IMR-90 (cell line): ENCODE measurements at regions not wholly inside any gene's neighbourhood (a gene's known extent, or its start where the extent isn't known, plus 50 kb on each side); places are given as distances from the start of the nearest gene placed in this dataset.

Experiments used
- ATAC-seq: fragments of 200-7000 bp; cut with Tn5 transposase; 2 replicates; pipeline ENCODE4 v1.9.1; 2020; ENCODE audit warnings: low read depth, mild to moderate bottlenecking, moderate library complexity
- BruUV-seq: library from RNA; stranded (reverse); fragments of 400-500 nt; replicated peaks from 2 replicates; lab custom pipeline; 2021; lab: Mats Ljungman, UMichigan
- CTCF ChIA-PET: fragments of 300-600 bp; formaldehyde crosslinking; extraction: SDS; loops from one replicate; lab custom pipeline; 2021; ENCODE audit warnings: antibody characterized with exemption; lab: Yijun Ruan, JAX
- POLR2A ChIA-PET: fragments of 300-600 bp; sonication (Branson Sonifier 250); formaldehyde crosslinking; loops from one replicate; lab custom pipeline; 2022; ENCODE audit warnings: antibody characterized with exemption; ENCODE audit not compliant: unreplicated experiment; lab: Charles Lee
- DNase-seq: peaks from one replicate; pipeline ENCODE4 v3.0.0; 2013
- H2AFZ ChIP-seq: replicated peaks from 2 replicates; pipeline ENCODE3; 2013; ENCODE audit warnings: low read length, mild to moderate bottlenecking; ENCODE audit not compliant: poor library complexity
- H2AK5ac ChIP-seq: 2 replicates; pipeline ENCODE4 v1.6.1; 2013; ENCODE audit warnings: low read depth, low read length, inconsistent platforms
- H2AK9ac ChIP-seq: replicated peaks from 2 replicates; pipeline ENCODE3; 2013; ENCODE audit warnings: mild to moderate bottlenecking, low read depth, low read length, moderate library complexity; ENCODE audit not compliant: poor library complexity
- H2BK120ac ChIP-seq: 2 replicates; pipeline ENCODE4 v1.6.1; 2013; ENCODE audit warnings: low read depth, low read length, inconsistent platforms
- H2BK15ac ChIP-seq: 3 replicates; pipeline ENCODE4 v1.6.1; 2013; ENCODE audit warnings: low read depth, low read length, inconsistent platforms
- H2BK20ac ChIP-seq: 2 replicates; pipeline ENCODE4 v1.6.1; 2013; ENCODE audit warnings: low read depth, mild to moderate bottlenecking, inconsistent platforms, low read length, moderate library complexity
- H2BK5ac ChIP-seq: 2 replicates; pipeline ENCODE4 v1.6.1; 2013; ENCODE audit warnings: mild to moderate bottlenecking, low read depth, low read length, inconsistent platforms; ENCODE audit not compliant: poor library complexity, severe bottlenecking
- H3K14ac ChIP-seq: replicated peaks from 2 replicates; pipeline ENCODE4 v1.6.1; 2013; ENCODE audit warnings: low read depth, low read length, inconsistent platforms
- H3K18ac ChIP-seq: 2 replicates; pipeline ENCODE4 v1.6.1; 2013; ENCODE audit warnings: low read depth, low read length, control low read depth
- H3K23ac ChIP-seq: 2 replicates; pipeline ENCODE4 v1.6.1; 2013; ENCODE audit warnings: low read depth, low read length, inconsistent platforms
- H3K27ac ChIP-seq: 2 replicates; pipeline ENCODE4 v1.5.1; 2013; ENCODE audit warnings: mild to moderate bottlenecking, control low read depth, low read length; ENCODE audit not compliant: insufficient read depth
- H3K27me3 ChIP-seq: 2 replicates; pipeline ENCODE4 v1.6.1; 2013; ENCODE audit warnings: low read length; ENCODE audit not compliant: control insufficient read depth, insufficient read depth
- H3K36me3 ChIP-seq: 2 replicates; pipeline ENCODE4 v1.6.1; 2013; ENCODE audit warnings: low read length, mixed read lengths; ENCODE audit not compliant: control insufficient read depth, insufficient read depth
- H3K4ac ChIP-seq: 2 replicates; pipeline ENCODE4 v1.6.1; 2013; ENCODE audit warnings: low read depth, low read length, inconsistent platforms
- H3K4me1 ChIP-seq: 2 replicates; pipeline ENCODE4 v1.6.1; 2013; ENCODE audit warnings: low read length, mixed read lengths; ENCODE audit not compliant: control insufficient read depth, insufficient read depth
- H3K4me2 ChIP-seq: 2 replicates; pipeline ENCODE4 v1.6.1; 2013; ENCODE audit warnings: low read depth, mild to moderate bottlenecking, control low read depth, low read length, moderate library complexity
- H3K4me3 ChIP-seq: 2 replicates; pipeline ENCODE4 v1.5.1; 2013; ENCODE audit warnings: low read depth, mild to moderate bottlenecking, control low read depth, low read length, moderate library complexity; ENCODE audit not compliant: insufficient read depth
- H3K56ac ChIP-seq: 2 replicates; pipeline ENCODE4 v1.6.1; 2013; ENCODE audit warnings: low read length, inconsistent platforms; ENCODE audit not compliant: insufficient read depth; ENCODE audit errors: extremely low read depth
- H3K79me1 ChIP-seq, 2 experiments: 2 replicates each; pipeline ENCODE4 v1.6.1; 2013; ENCODE audit warnings: low read length in 2 of 2, inconsistent platforms in 1 of 2, low read depth in 1 of 2
- H3K9ac ChIP-seq: 2 replicates; pipeline ENCODE4 v1.6.1; 2013; ENCODE audit warnings: low read depth, low read length, control low read depth
- H3K9me1 ChIP-seq: 2 replicates; pipeline ENCODE4 v1.6.1; 2013; ENCODE audit warnings: low read length, inconsistent platforms; ENCODE audit not compliant: insufficient read depth
- H3K9me3 ChIP-seq: 2 replicates; pipeline ENCODE4 v1.6.1; 2013; ENCODE audit warnings: low read length; ENCODE audit not compliant: control insufficient read depth, insufficient read depth
- H4K20me1 ChIP-seq: 2 replicates; pipeline ENCODE4 v1.6.1; 2013; ENCODE audit warnings: low read length, inconsistent platforms; ENCODE audit not compliant: insufficient read depth
- H4K5ac ChIP-seq: 2 replicates; pipeline ENCODE4 v1.6.1; 2013; ENCODE audit warnings: mild to moderate bottlenecking, low read depth, low read length, control low read depth
- H4K8ac ChIP-seq, 2 experiments: 2 replicates each; pipeline ENCODE4 v1.6.1; 2013; ENCODE audit warnings: low read depth in 2 of 2, low read length in 2 of 2, control low read depth in 1 of 2, inconsistent platforms in 1 of 2
- H4K91ac ChIP-seq: 2 replicates; pipeline ENCODE4 v1.6.1; 2013; ENCODE audit warnings: low read depth, low read length, inconsistent platforms; ENCODE audit not compliant: insufficient read depth
- WGBS, 2 experiments: methylation state at CpG; one replicate each; pipeline versions ENCODE4 v1.1.5 to v1.1.7; 2013; ENCODE audit warnings: missing lambda C conversion rate in 2 of 2; ENCODE audit not compliant: insufficient read length in 1 of 2; ENCODE audit errors: extremely low coverage in 2 of 2; 5-methylcytosine and 5-hydroxymethylcytosine counted together
- dilution Hi-C: fragments of 300-500 bp; cut with HindIII; formaldehyde crosslinking; loops from one replicate; pipeline ENCODE4 v1.14.3; 2018; ENCODE audit warnings: low sequenced_read_pairs; ENCODE audit not compliant: unreplicated experiment
- in situ Hi-C: fragments of 300-500 bp; cut with MboI; formaldehyde crosslinking; loops from 3 replicates; pipeline ENCODE4 v1.14.3; 2019; ENCODE audit warnings: low sequenced_read_pairs, inconsistent platforms, mixed read lengths
- intact Hi-C: fragments of 100-400 bp; cut with micrococcal nuclease; formaldehyde crosslinking; loops from 2 replicates; pipeline ENCODE4 v1.10.0; 2022
- TF ChIP-seq, protein P1 (sequence below): fragments of 150-350 bp; IDR thresholded peaks from 2 replicates; pipeline ENCODE4 v1.6.1; 2016; ENCODE audit warnings: low read depth, mild to moderate bottlenecking, low read length, moderate library complexity, borderline replicate concordance
- TF ChIP-seq, protein P2 (sequence below): fragments of 150-350 bp; IDR thresholded peaks from 2 replicates; pipeline ENCODE4 v1.6.1; 2017; ENCODE audit warnings: mild to moderate bottlenecking, antibody characterized with exemption, low read length, low read depth

DNA sequence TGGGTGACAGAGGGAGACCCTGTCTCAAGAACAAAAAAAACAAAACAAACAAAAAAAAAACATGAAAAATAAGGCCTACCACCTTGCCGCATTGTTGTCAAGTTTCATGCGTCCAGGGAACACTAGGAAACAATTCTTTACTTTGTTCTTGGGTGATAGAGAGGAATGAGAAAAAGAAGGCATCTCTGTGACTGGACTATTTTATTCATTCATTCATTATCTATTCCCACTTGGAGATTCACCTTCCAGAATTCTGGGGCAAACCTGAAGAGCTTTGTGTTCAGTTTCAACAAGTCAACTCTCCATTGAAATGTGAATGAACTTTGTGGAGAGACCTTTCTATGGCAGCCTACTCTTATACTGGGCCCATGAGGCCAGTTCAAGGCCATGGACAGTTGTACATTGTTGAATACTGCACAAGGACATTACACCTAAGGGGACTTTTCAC is 88.5 kb upstream of the NDUFV2 start:
- TF ChIP-seq, protein P1, sequence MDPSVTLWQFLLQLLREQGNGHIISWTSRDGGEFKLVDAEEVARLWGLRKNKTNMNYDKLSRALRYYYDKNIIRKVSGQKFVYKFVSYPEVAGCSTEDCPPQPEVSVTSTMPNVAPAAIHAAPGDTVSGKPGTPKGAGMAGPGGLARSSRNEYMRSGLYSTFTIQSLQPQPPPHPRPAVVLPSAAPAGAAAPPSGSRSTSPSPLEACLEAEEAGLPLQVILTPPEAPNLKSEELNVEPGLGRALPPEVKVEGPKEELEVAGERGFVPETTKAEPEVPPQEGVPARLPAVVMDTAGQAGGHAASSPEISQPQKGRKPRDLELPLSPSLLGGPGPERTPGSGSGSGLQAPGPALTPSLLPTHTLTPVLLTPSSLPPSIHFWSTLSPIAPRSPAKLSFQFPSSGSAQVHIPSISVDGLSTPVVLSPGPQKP: no peak
- TF ChIP-seq, protein P2, sequence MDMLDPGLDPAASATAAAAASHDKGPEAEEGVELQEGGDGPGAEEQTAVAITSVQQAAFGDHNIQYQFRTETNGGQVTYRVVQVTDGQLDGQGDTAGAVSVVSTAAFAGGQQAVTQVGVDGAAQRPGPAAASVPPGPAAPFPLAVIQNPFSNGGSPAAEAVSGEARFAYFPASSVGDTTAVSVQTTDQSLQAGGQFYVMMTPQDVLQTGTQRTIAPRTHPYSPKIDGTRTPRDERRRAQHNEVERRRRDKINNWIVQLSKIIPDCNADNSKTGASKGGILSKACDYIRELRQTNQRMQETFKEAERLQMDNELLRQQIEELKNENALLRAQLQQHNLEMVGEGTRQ: no peak
- Histone ChIP-seq H3K79me1 (no peaks in the 10 kb centered on the region; a peak in 1 of 4 replicates), H3K56ac (no peak overlapping the region), H3K4ac (no peak overlapping the region), H3K9me3 (peaks cover 2% of the 10 kb centered on the region; the same call in 1 of the 2 replicates), H3K23ac (no peak overlapping the region), H3K27ac (no peak overlapping the region), H3K14ac (no peak overlapping the region), H3K4me1 (peaks cover 15% of the 10 kb centered on the region), H3K36me3 (no peaks in the 10 kb centered on the region), H2AFZ (no peak overlapping the region), H3K9ac (no peak overlapping the region), H2AK5ac (no peak overlapping the region), H2BK5ac (no peak overlapping the region), H3K9me1 (0 out of 2 replicates have a peak, but pooled peaks cover 3% of the 10 kb centered on the region), H2AK9ac (no peak overlapping the region), H2BK120ac (no peak overlapping the region), H3K4me2 (no peak overlapping the region), H2BK15ac (0 out of 3 replicates have a peak overlapping the region, but pooled peaks have one; percentile 34), H3K18ac (no peak overlapping the region), H3K27me3 (no peaks in the 10 kb centered on the region), H3K4me3 (no peak overlapping the region), H4K5ac (no peak overlapping the region), H4K20me1 (no peaks in the 10 kb centered on the region; the same call in 1 of the 2 replicates), H2BK20ac (no peak overlapping the region), H4K91ac (no peak overlapping the region), H4K8ac (no peak overlapping the region)
- no TSS peak for BruUV-seq
- DNase-seq (no peak), ATAC-seq (no peak)
- in situ Hi-C loops: no loop called here
- dilution Hi-C loops: no loop called here
- ChIA-PET POLR2A (interaction anchor here (0.7 kb wide), 1 partner anchor 333 kb away, joined by 5 read pairs; no protein-coding TSS in a partner anchor), CTCF (interaction anchor here (0.6 kb wide), 2 partner anchors 224 to 1838 kb away, joined by 3 read pairs; no protein-coding TSS in a partner anchor)
- intact Hi-C loops: loop anchor here (10.0 kb wide), 1 partner anchor 1091 kb away; no protein-coding TSS in a partner anchor
- no CpG with 5 or more reads among the region's 2 CpGs for WGBS, 2 experiments
